ENCODE measurements at regions not wholly inside any gene's neighbourhood (a gene's known extent, or its start where the extent isn't known, plus 50 kb on each side); places are given as distances from the start of the nearest gene placed in this dataset.

GRCh38 chr5:153084511-153084910, 406.0 kb upstream of the GRIA1 start:
- DNase-seq = no peak
- H3K27me3 Mint-ChIP-seq (ENCODE audit: low read depth, poor library complexity) = peaks cover 6% of the 10 kb centered on the region
- H3K36me3 Mint-ChIP-seq (ENCODE audit: low read depth) = no peaks in the 10 kb centered on the region
- no peak overlapping the region for H3K4me3 Mint-ChIP-seq
- no peak for TF ChIP-seq CTCF (IDR thresholded peaks at IDR 0.05)
- no peak overlapping the region for H3K27ac Mint-ChIP-seq
- H3K4me1 Mint-ChIP-seq = peaks cover 8% of the 10 kb centered on the region
- H3K9me3 Mint-ChIP-seq = no peaks in the 10 kb centered on the region

- DNase-seq = no peak
- Mint-ChIP-seq H3K9me3 (no peaks in the 10 kb centered on the region), H3K27me3 (ENCODE audit: low read depth, poor library complexity) (no peaks in the 10 kb centered on the region)
These were observed 404.0 kb upstream of the GRIA1 start for GRCh38 chr5:153086486-153086885.

GRCh38 chr5:153088538-153088937, 401.9 kb upstream of the GRIA1 start:
- Mint-ChIP-seq H3K4me3 (no peak overlapping the region), H3K4me1 (no peaks in the 10 kb centered on the region), H3K27ac (no peak overlapping the region), H3K36me3 (ENCODE audit: low read depth) (no peaks in the 10 kb centered on the region), H3K27me3 (ENCODE audit: low read depth, poor library complexity) (no peaks in the 10 kb centered on the region), H3K9me3 (no peaks in the 10 kb centered on the region)
- TF ChIP-seq CTCF (IDR thresholded peaks at IDR 0.05) = no peak
- DNase-seq = no peak

More at GRCh38 chr5:153086486-153086885, 404.0 kb upstream of the GRIA1 start:
- no peak for TF ChIP-seq CTCF (IDR thresholded peaks at IDR 0.05)
- H3K36me3 Mint-ChIP-seq (ENCODE audit: low read depth) = no peaks in the 10 kb centered on the region
- no peak overlapping the region for H3K27ac Mint-ChIP-seq
- no peak overlapping the region for H3K4me3 Mint-ChIP-seq
- peaks cover 2% of the 10 kb centered on the region for H3K4me1 Mint-ChIP-seq

- TF ChIP-seq CTCF (IDR thresholded peaks at IDR 0.05) = no peak
- DNase-seq = no peak
- no peak overlapping the region for H3K4me3 Mint-ChIP-seq
- H3K27me3 Mint-ChIP-seq (ENCODE audit: low read depth, poor library complexity) = no peaks in the 10 kb centered on the region
- no peaks in the 10 kb centered on the region for H3K9me3 Mint-ChIP-seq
- H3K27ac Mint-ChIP-seq = no peak overlapping the region
- H3K4me1 Mint-ChIP-seq = no peaks in the 10 kb centered on the region
- H3K36me3 Mint-ChIP-seq (ENCODE audit: low read depth) = no peaks in the 10 kb centered on the region
These were observed 396.1 kb upstream of the GRIA1 start for GRCh38 chr5:153094333-153094732.

GRCh38 chr5:153096381-153096780, 394.1 kb upstream of the GRIA1 start:
- no peaks in the 10 kb centered on the region for H3K27me3 Mint-ChIP-seq (ENCODE audit: low read depth, poor library complexity)
- TF ChIP-seq CTCF (IDR thresholded peaks at IDR 0.05) = no peak
- no peak overlapping the region for H3K4me3 Mint-ChIP-seq

GRCh38 chr5:153099328-153099727, 391.1 kb upstream of the GRIA1 start:
- Mint-ChIP-seq H3K36me3 (ENCODE audit: low read depth) (no peaks in the 10 kb centered on the region), H3K4me3 (no peak overlapping the region), H3K27me3 (ENCODE audit: low read depth, poor library complexity) (peaks cover 3% of the 10 kb centered on the region), H3K9me3 (peaks cover 4% of the 10 kb centered on the region), H3K4me1 (no peaks in the 10 kb centered on the region), H3K27ac (no peak overlapping the region)
- no peak for TF ChIP-seq CTCF (IDR thresholded peaks at IDR 0.05)
- DNase-seq = no peak

More at GRCh38 chr5:153096381-153096780, 394.1 kb upstream of the GRIA1 start:
- Mint-ChIP-seq H3K27ac (no peak overlapping the region), H3K4me1 (no peaks in the 10 kb centered on the region), H3K9me3 (no peaks in the 10 kb centered on the region), H3K36me3 (ENCODE audit: low read depth) (no peaks in the 10 kb centered on the region)
- DNase-seq = no peak

Measured in nephron progenitor cell (in vitro differentiated cells).